SK-N-SH (cell line): ENCODE measurements at regions not wholly inside any gene's neighbourhood (a gene's known extent, or its start where the extent isn't known, plus 50 kb on each side); places are given as distances from the start of the nearest gene placed in this dataset.
A peak's percentile ranks its signal among the peaks of the same experiment; 100 is the strongest.

Source experiments
- CTCF ChIA-PET: fragments of 300-600, 350-600 bp; formaldehyde crosslinking; extraction: SDS; loops from one replicate; lab custom pipeline; 2021; lab: Yijun Ruan, JAX
- POLR2A ChIA-PET: fragments of 350-600 bp; sonication (Branson Sonifier 250); formaldehyde crosslinking; extraction: SDS; loops from one replicate; lab custom pipeline; 2020; ENCODE audit warnings: antibody characterized with exemption, inconsistent platforms; lab: Yijun Ruan, JAX
- DNase-seq: peaks from one replicate; pipeline ENCODE4 v3.0.0; 2012
- H2AFZ ChIP-seq: fragments of 200-600 bp; sonication (generic); 2 replicates; pipeline ENCODE4 v1.8.1; 2016; ENCODE audit warnings: antibody characterized with exemption, mild to moderate bottlenecking, low read depth
- H3F3A ChIP-seq: fragments of 200-600 bp; sonication (generic); replicated peaks from 2 replicates; pipeline ENCODE3; 2016; ENCODE audit warnings: antibody characterized with exemption, mild to moderate bottlenecking; ENCODE audit not compliant: insufficient read depth
- H3K27ac ChIP-seq, 2 experiments: fragments of 200-500 bp in 1 of 2; fragments of 200-600 bp in 1 of 2; sonication (Bioruptor generic) in 1 of 2; sonication (generic), shearing (Covaris generic) in 1 of 2; 2 replicates each; pipeline versions ENCODE4 v1.5.1 to v1.6.1; 2014 to 2016; ENCODE audit warnings: low read depth in 2 of 2, inconsistent platforms in 1 of 2, low read length in 1 of 2, mild to moderate bottlenecking in 1 of 2, mixed read lengths in 1 of 2
- H3K27me3 ChIP-seq: fragments of 200-600 bp; sonication (generic), shearing (Covaris generic); 2 replicates; pipeline ENCODE4 v1.6.1; 2016; ENCODE audit warnings: mixed run types; ENCODE audit not compliant: insufficient read depth
- H3K36me3 ChIP-seq, 2 experiments: fragments of 200-500 bp in 1 of 2; fragments of 200-600 bp in 1 of 2; sonication (Bioruptor generic) in 1 of 2; sonication (generic) in 1 of 2; replicated peaks in 1 of 2; 2 replicates each; pipeline versions ENCODE3 to v1.5.1; 2014 to 2016; ENCODE audit warnings: low read length in 1 of 2, mild to moderate bottlenecking in 1 of 2; ENCODE audit not compliant: insufficient read depth in 2 of 2, control insufficient read depth in 1 of 2
- H3K4me1 ChIP-seq, 2 experiments: fragments of 200-500 bp in 1 of 2; fragments of 200-600 bp in 1 of 2; sonication (Bioruptor generic) in 1 of 2; sonication (generic), shearing (Covaris generic) in 1 of 2; 2 replicates each; pipeline versions ENCODE4 v1.5.1 to v1.6.1; 2014 to 2016; ENCODE audit warnings: low read depth in 1 of 2, low read length in 1 of 2, mixed run types in 1 of 2; ENCODE audit not compliant: insufficient read depth in 2 of 2, control insufficient read depth in 1 of 2
- H3K4me2 ChIP-seq: fragments of 200-600 bp; sonication (generic), shearing (Covaris generic); 2 replicates; pipeline ENCODE4 v1.6.1; 2017; ENCODE audit warnings: mixed run types
- H3K4me3 ChIP-seq, 2 experiments: fragments of 200-500 bp in 1 of 2; fragments of 200-600 bp in 1 of 2; sonication (Bioruptor generic) in 1 of 2; sonication (generic), shearing (Covaris generic) in 1 of 2; 2 replicates each; pipeline versions ENCODE4 v1.5.1 to v1.8.1; 2014 to 2016; ENCODE audit warnings: low read depth in 2 of 2, inconsistent platforms in 1 of 2, low read length in 1 of 2, mild to moderate bottlenecking in 1 of 2, mixed read lengths in 1 of 2, moderate library complexity in 1 of 2
- H3K79me2 ChIP-seq: fragments of 200-600 bp; sonication (generic); 2 replicates; pipeline ENCODE4 v1.8.1; 2017; ENCODE audit warnings: mild to moderate bottlenecking; ENCODE audit not compliant: insufficient read depth
- H3K9ac ChIP-seq: fragments of 200-600 bp; sonication (generic); 2 replicates; pipeline ENCODE4 v1.6.1; 2017; ENCODE audit warnings: mixed run types
- H3K9me2 ChIP-seq: fragments of 200-600 bp; sonication (generic); 2 replicates; pipeline ENCODE4 v1.6.1; 2017; ENCODE audit warnings: mixed run types
- H3K9me3 ChIP-seq: fragments of 200-600 bp; sonication (generic); 2 replicates; pipeline ENCODE4 v1.6.1; 2017; ENCODE audit warnings: mixed run types, mild to moderate bottlenecking, moderate library complexity
- H4K20me1 ChIP-seq: fragments of 200-600 bp; sonication (generic); 2 replicates; pipeline ENCODE4 v1.6.1; 2017; ENCODE audit warnings: mild to moderate bottlenecking, mixed run types; ENCODE audit not compliant: insufficient read depth
- CTCF ChIP-seq: fragments of 200-600 bp; sonication (generic); IDR thresholded peaks from 2 replicates; pipeline ENCODE4 v1.6.1; 2017; ENCODE audit warnings: antibody characterized with exemption, mild to moderate bottlenecking, moderate library complexity
- ELF1 ChIP-seq: IDR thresholded peaks from 2 replicates; pipeline ENCODE4 v1.4.0; 2012
- PBX3 ChIP-seq: IDR thresholded peaks from 2 replicates; pipeline ENCODE4; 2012
- POLR2AphosphoS5 ChIP-seq: IDR thresholded peaks from 2 replicates; pipeline ENCODE4 v1.6.1; 2012; ENCODE audit warnings: low read depth, low read length
- RFX5 ChIP-seq: IDR thresholded peaks from 2 replicates; pipeline ENCODE4 v1.6.1; 2012; ENCODE audit warnings: mild to moderate bottlenecking, improper control_type of control experiment, low read length
- TAF1 ChIP-seq: IDR thresholded peaks from 2 replicates; pipeline ENCODE4 v1.6.1; 2012; ENCODE audit warnings: low read depth, mild to moderate bottlenecking, low read length, moderate library complexity, borderline replicate concordance
- TCF12 ChIP-seq: IDR thresholded peaks from 2 replicates; pipeline ENCODE4 v1.4.0; 2012
- YY1 ChIP-seq: IDR thresholded peaks from 2 replicates; pipeline ENCODE4 v1.4.0; 2012; ENCODE audit warnings: low read depth, mild to moderate bottlenecking
- WGBS: methylation state at CpG from one replicate; pipeline ENCODE4 v1.1.6; 2017; ENCODE audit warnings: low lambda C conversion rate; 5-methylcytosine and 5-hydroxymethylcytosine counted together

GRCh38 chr2:145116834-145117725 lies 597.2 kb upstream of the ZEB2 start:
- Histone ChIP-seq H3K4me2 (no peak overlapping the region), H3K9me2 (no peaks in the 10 kb centered on the region), H3K4me1 (no peaks in the 10 kb centered on the region), H3K27ac (peak overlapping the region in 1 of 2 experiments; percentile 50; a peak in 1 of 4 replicates), H3K4me3 (no peak overlapping the region), H2AFZ (no peak overlapping the region), H3F3A (no peaks in the 10 kb centered on the region), H3K27me3 (no peaks in the 10 kb centered on the region), H3K9ac (no peak overlapping the region), H3K79me2 (no peaks in the 10 kb centered on the region), H3K36me3 (no peaks in the 10 kb centered on the region), H4K20me1 (no peaks in the 10 kb centered on the region), H3K9me3 (no peaks in the 10 kb centered on the region; the same call in 1 of the 2 replicates)
- TF ChIP-seq TCF12 (peak; percentile 18; the same call in 1 of the 2 replicates), ELF1 (no peak), PBX3 (0 out of 2 replicates have a peak, but pooled peaks have one; percentile 13)
- no peak for DNase-seq
- ChIA-PET CTCF (interaction anchor here (1.5 kb wide), 1 partner anchor 15 kb away, joined by 3 read pairs; no protein-coding TSS in a partner anchor), POLR2A (no interaction called here)
- 76% methylated on average over 5 of the region's 5 CpGs for WGBS

GRCh38 chr2:145116056-145116455 lies 596.1 kb upstream of the ZEB2 start:
- no peaks in the 10 kb centered on the region for H4K20me1 ChIP-seq
- no peak overlapping the region for H3K9ac ChIP-seq
- no peaks in the 10 kb centered on the region for H3K27me3 ChIP-seq
- H3K4me2 ChIP-seq, result no peak overlapping the region
- no peaks in the 10 kb centered on the region; the same call in 1 of the 2 replicates for H3K9me3 ChIP-seq
- CTCF ChIA-PET, result interaction anchor here (1.5 kb wide), 1 partner anchor 16 kb away, joined by 3 read pairs; no protein-coding TSS in a partner anchor
- H3K27ac ChIP-seq, result peak overlapping the region in 1 of 2 experiments; percentile 50; a peak in 2 of 4 replicates
- H3K36me3 ChIP-seq, result no peaks in the 10 kb centered on the region
- no peaks in the 10 kb centered on the region for H3K79me2 ChIP-seq
- no peaks in the 10 kb centered on the region for H3F3A ChIP-seq
- no peaks in the 10 kb centered on the region for H3K4me1 ChIP-seq
- POLR2A ChIA-PET, result no interaction called here
- no peaks in the 10 kb centered on the region for H3K9me2 ChIP-seq
- H2AFZ ChIP-seq, result no peak overlapping the region
- no peak overlapping the region for H3K4me3 ChIP-seq
- TF ChIP-seq RFX5, result no peak
- no peak for TF ChIP-seq YY1
- TF ChIP-seq TCF12, result 0 out of 2 replicates have a peak, but pooled peaks have one; percentile 8
- no peak for TF ChIP-seq TAF1
- TF ChIP-seq CTCF, result no peak
- no peak for TF ChIP-seq POLR2AphosphoS5
- peak; percentile 26; the same call in 1 of the 2 replicates for TF ChIP-seq PBX3
- TF ChIP-seq, all 33 proteins: peak for 2
- DNase-seq, result no peak
- 89% methylated on average over 2 of the region's 2 CpGs for WGBS
